Hepatic stellate cell (primary cell): ENCODE measurements at regions not wholly inside any gene's neighbourhood (a gene's known extent, or its start where the extent isn't known, plus 50 kb on each side); places are given as distances from the start of the nearest gene placed in this dataset.
"Not testable (repeated sequence)": the region's sequence is repeated elsewhere in the genome, so short reads cannot be mapped to it uniquely, and the experiment has no call there.

Experiments used
- DNase-seq: peaks from one replicate; pipeline ENCODE4 v3.0.0; 2011; ENCODE audit warnings: low spot score

- DNase-seq, result no peak
Observed at GRCh38 chr2:224174990-224175389, 135.9 kb upstream of the SERPINE2 start.

- no peak for DNase-seq
Observed at GRCh38 chr2:224174521-224174920, 135.4 kb upstream of the SERPINE2 start.

- DNase-seq, result no peak
Observed at GRCh38 chr2:224173933-224174332, 134.8 kb upstream of the SERPINE2 start.

GRCh38 chr2:224173210-224173609 is 134.1 kb upstream of the SERPINE2 start:
- no peak for DNase-seq

DNA sequence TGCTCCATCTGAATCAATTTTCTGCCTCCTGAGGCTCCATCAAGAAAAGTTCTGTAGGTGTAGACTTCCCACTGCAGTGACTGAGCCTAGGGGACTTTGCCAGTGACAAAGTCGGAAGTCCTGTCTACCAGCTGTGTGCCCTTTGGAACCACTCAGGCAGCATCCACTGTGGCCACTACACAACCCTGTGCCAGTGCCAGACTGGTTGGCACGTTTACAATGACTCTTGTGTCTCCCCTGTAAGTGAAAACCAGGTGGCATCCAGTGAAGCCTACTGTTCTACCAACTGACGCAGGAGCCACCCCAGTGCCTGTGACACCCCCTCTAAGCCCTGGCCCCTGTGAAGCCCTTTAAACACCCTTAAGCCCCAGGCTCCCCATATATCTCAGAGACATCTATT is 132.1 kb upstream of the SERPINE2 start:
- no peak for DNase-seq

GRCh38 chr2:224169847-224170246 is 130.8 kb upstream of the SERPINE2 start:
- DNase-seq, result no peak

- not testable (repeated sequence) for DNase-seq
Observed at GRCh38 chr2:224167781-224168180, 128.7 kb upstream of the SERPINE2 start.

- no peak for DNase-seq
Observed at GRCh38 chr2:224166654-224167053, 127.6 kb upstream of the SERPINE2 start.

GRCh38 chr2:224165901-224166319 is 126.8 kb upstream of the SERPINE2 start:
- DNase-seq, result no peak

DNA sequence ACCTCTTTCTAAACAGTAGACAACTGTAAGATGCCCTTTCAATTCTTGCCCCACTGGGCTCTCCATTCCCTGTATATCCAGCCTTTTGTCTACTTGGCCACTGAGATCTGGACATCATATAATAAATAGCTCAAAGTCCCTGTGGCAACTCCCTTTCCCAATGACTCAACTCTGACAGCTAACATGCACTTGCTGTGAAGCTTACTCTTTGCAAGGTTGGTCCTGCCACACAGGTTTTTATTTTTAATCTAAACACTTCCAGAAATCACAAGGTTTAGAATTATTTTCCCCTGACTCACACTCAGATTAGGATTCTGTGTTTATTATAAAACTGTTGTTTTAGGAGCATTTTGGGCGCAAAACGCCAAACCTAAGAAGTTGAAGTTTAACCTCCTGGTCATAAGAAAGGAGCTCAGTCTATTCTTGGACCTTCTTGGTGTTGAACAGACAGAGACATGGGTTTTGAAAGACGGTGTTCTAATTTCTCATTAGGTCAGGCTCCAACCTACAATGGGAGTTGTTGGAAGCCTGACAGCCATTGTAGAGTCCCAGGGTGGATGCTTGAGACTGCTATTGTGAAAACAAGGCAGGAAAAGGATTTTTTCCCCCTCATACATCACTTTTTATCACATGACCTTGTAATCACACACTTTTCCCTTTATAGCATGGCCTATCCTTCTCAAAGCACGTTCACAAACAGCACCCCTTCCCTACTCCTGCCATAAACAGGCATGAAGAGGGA is 124.7 kb upstream of the SERPINE2 start:
- peak; percentile 34 for DNase-seq

DNA sequence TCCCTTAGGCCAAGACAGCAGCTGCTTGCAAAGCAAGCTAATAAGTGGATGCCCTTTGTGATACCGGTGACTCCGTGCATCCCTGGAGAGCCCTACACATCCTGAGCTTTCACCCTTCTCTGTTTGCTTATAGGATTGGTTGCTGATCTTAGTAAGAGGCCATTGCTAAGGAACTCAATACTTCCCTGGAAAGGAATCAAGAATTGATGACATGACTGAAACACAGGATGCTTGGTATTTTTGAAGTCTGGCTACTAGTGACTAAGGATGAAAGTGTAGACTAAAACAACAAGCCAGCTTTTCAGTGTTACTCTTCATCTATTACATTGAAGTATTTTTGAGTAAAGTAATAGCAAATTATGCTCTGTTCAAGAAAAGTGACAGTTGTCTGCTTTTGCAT is 123.0 kb upstream of the SERPINE2 start:
- DNase-seq, result peak; percentile 36

GRCh38 chr2:224161712-224162111 is 122.6 kb upstream of the SERPINE2 start:
- DNase-seq, result no peak

- no peak for DNase-seq
Observed at GRCh38 chr2:224160917-224161316, 121.8 kb upstream of the SERPINE2 start.

DNA sequence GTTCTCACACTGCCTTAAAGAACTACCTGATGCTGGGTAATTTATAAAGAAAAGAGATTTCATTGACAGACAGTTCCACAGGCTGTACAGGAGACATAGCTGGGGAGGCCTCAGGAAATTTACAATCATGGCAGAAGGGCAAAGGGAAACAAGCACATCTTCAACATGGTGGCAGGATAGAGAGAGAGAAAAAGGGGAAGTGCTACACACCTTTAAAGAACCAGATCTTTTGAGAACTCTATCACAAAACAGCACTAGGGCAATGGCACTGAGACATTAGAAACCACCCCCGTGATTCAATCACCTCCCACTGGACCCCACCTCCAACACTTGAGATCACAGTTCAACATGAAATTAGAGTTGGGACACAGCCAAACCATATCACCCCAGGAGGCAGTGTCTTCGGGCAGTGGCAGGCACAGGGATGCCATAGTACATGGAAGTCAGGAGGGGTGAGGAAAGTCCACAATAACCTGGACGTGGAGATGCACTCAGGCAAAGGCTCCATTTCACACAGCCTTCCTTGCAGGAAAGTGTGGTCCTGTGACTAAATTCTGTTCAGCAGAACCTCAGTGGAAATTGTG is 120.4 kb upstream of the SERPINE2 start:
- no peak for DNase-seq

DNA sequence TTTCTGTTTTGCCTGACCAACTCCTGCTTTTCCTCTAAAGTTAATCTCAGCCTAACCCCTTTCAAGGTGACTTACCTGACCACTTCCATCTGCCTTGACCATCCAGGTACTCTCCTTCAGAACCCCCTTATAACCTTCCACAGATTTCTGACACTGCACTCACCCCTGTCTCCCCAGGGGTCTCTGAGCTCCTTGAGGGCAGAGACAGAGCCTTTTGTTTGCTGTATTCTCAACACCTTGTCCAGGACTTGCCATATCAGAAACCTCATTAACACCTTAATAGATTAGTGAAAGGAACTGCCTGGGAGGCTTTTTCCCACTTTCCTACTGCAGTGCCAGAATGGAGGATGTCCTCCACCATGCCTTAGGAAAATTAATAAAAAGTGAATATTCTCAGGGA is 119.7 kb upstream of the SERPINE2 start:
- DNase-seq, result no peak

DNA sequence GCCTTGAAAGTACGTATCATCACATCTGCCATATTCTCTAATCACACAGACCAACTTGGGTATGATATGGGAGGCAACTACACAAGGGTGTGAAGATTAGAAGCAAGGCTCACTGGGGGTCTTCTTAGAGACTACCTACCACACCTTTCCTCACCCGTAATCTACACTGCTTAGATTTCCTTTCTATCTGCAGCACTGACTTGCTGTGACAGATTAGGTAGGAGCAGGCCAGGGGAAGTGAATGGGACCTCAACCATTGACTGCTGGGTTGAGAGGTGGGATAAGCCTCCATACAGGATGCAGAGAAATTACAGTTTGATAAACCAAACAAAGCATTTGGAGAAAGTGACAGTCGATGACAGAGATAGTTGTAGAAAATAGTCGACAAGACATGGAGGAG is 119.0 kb upstream of the SERPINE2 start:
- DNase-seq, result no peak

GRCh38 chr2:224157655-224158054 is 118.6 kb upstream of the SERPINE2 start:
- DNase-seq, result no peak

DNA sequence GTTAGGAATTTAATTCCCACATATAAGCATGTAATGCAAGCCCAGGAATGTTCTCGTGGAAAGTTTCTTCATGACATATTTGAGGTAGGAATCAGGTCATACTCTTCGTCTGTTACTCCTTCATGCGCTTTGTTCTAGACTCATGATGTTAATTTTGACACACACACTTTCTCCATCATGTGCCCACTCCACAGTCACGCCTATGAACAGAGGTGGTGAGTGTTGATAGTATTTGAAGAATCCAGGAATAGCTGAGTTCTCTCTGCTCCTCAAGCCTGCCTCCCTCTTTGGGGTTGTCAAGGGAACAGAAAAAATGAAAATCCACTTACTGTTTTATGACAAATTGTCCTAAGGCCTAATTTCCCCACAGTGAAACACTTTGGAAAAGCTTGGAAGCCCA is 117.3 kb upstream of the SERPINE2 start:
- no peak for DNase-seq

DNA sequence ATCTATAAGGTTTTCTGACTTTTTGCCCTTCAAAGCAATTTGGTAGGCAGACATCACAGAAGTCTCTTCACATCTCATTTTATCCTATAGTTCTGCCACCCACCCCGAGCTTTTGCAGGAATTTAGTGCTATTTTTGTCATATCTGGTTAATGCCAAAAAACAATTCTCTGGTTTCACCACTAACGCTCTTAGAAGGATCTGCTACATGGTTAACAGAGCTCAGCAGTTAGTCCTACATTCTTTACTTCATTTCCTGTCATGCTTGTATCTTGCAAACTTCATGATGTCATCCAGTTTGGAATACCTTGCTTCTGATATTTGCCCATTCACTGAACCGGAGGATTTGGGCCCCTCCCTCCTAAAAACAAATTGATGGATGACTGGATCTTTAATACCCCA is 116.8 kb upstream of the SERPINE2 start:
- DNase-seq, result peak; percentile 34

GRCh38 chr2:224155371-224155770 is 116.3 kb upstream of the SERPINE2 start:
- no peak for DNase-seq

GRCh38 chr2:224151680-224152310 is 112.7 kb upstream of the SERPINE2 start:
- no peak for DNase-seq

DNA sequence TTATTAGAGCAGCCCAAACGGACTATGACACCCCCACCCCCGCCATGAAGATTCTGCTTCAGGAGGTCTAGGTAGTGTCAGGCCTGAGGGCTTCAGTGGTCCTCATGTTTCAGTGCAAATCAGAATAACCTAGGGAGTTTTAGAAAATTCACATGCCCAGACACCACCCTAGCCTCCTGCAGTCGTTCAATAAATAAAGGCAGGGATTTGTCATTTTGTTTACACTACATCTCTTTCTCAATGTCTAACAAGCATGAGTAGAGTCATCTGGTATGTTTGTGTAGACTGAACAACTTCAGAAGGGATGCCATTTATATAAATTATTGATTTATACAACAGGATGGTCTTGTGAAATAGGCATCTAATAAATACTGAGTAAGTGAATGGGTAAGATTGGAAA is 112.1 kb upstream of the SERPINE2 start:
- DNase-seq, result no peak

GRCh38 chr2:224148058-224148457 is 109.0 kb upstream of the SERPINE2 start:
- DNase-seq, result not testable (repeated sequence)
